SK-N-SH (cell line): ENCODE measurements at regions not wholly inside any gene's neighbourhood (a gene's known extent, or its start where the extent isn't known, plus 50 kb on each side); places are given as distances from the start of the nearest gene placed in this dataset.

Source experiments
- ELF1 ChIP-seq: IDR thresholded peaks from 2 replicates; pipeline ENCODE4 v1.4.0; 2012
- EP300 ChIP-seq, 2 experiments: IDR thresholded peaks; 2 replicates each; pipeline versions ENCODE4 v1.4.0 to v1.6.1; 2012; ENCODE audit warnings: borderline replicate concordance in 1 of 2, low read depth in 1 of 2, low read length in 1 of 2
- FOXM1 ChIP-seq: IDR thresholded peaks from 2 replicates; pipeline ENCODE4 v1.4.0; 2012; ENCODE audit warnings: low read depth, mild to moderate bottlenecking
- GABPA ChIP-seq: IDR thresholded peaks from 2 replicates; pipeline ENCODE4 v1.4.0; 2012; ENCODE audit warnings: low read depth, mild to moderate bottlenecking
- MXI1 ChIP-seq: IDR thresholded peaks from 2 replicates; pipeline ENCODE4 v1.6.1; 2012; ENCODE audit warnings: mild to moderate bottlenecking, low read depth, low read length, improper control_type of control experiment
- NRF1 ChIP-seq: IDR thresholded peaks from 2 replicates; pipeline ENCODE4 v1.6.1; 2012; ENCODE audit warnings: low read depth, mild to moderate bottlenecking, low read length
- POLR2AphosphoS5 ChIP-seq: IDR thresholded peaks from 2 replicates; pipeline ENCODE4 v1.6.1; 2012; ENCODE audit warnings: low read depth, low read length
- RAD21 ChIP-seq: IDR thresholded peaks from 2 replicates; pipeline ENCODE4 v1.6.1; 2012; ENCODE audit warnings: mild to moderate bottlenecking, low read length
- RXRA ChIP-seq: IDR thresholded peaks from 2 replicates; pipeline ENCODE4 v1.4.0; 2012; ENCODE audit warnings: low read depth, mild to moderate bottlenecking, borderline replicate concordance
- TEAD4 ChIP-seq: IDR thresholded peaks from 2 replicates; pipeline ENCODE4 v1.4.0; 2012; ENCODE audit warnings: mild to moderate bottlenecking, borderline replicate concordance; ENCODE audit not compliant: insufficient read depth
- YY1 ChIP-seq: IDR thresholded peaks from 2 replicates; pipeline ENCODE4 v1.4.0; 2012; ENCODE audit warnings: low read depth, mild to moderate bottlenecking
- TF ChIP-seq, protein P1 (sequence below): fragments of 200-600 bp; sonication (generic); IDR thresholded peaks from 2 replicates; pipeline ENCODE4 v1.6.1; 2017; ENCODE audit warnings: antibody characterized with exemption, mild to moderate bottlenecking, moderate library complexity
- TF ChIP-seq, protein P2 (sequence below): IDR thresholded peaks from 2 replicates; pipeline ENCODE4 v1.4.0; 2012; ENCODE audit warnings: low read depth, borderline replicate concordance
- TF ChIP-seq, protein P3 (sequence below): IDR thresholded peaks from 2 replicates; pipeline ENCODE4 v1.6.1; 2012; ENCODE audit warnings: mild to moderate bottlenecking, low read depth, low read length, moderate library complexity

DNA sequence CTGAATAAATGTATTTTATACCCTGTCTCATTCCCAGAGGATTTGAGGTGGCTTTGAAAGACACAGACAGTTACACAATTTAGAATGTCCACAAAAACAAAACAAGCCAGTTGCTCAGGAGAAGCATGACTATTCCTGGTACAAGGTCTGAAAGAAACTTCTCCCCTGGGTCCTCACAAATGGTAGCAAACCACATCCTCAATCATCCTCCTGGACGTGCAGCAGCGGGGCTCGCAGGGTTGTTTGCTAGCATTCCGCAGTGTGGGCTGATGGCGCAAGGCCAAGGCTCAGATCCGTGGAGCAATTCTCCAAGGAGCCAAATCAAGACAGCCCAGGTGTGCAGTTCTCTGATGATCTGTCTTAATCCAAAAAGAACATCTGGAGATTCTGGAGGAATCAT is 210.3 kb downstream of the ACTL7B start:
- TF ChIP-seq, protein P1, sequence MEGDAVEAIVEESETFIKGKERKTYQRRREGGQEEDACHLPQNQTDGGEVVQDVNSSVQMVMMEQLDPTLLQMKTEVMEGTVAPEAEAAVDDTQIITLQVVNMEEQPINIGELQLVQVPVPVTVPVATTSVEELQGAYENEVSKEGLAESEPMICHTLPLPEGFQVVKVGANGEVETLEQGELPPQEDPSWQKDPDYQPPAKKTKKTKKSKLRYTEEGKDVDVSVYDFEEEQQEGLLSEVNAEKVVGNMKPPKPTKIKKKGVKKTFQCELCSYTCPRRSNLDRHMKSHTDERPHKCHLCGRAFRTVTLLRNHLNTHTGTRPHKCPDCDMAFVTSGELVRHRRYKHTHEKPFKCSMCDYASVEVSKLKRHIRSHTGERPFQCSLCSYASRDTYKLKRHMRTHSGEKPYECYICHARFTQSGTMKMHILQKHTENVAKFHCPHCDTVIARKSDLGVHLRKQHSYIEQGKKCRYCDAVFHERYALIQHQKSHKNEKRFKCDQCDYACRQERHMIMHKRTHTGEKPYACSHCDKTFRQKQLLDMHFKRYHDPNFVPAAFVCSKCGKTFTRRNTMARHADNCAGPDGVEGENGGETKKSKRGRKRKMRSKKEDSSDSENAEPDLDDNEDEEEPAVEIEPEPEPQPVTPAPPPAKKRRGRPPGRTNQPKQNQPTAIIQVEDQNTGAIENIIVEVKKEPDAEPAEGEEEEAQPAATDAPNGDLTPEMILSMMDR: no peak
- no peak for TF ChIP-seq POLR2AphosphoS5
- TF ChIP-seq NRF1: no peak
- TF ChIP-seq EP300 (IDR thresholded peaks at IDR 0.05; ENCODE audit: borderline replicate concordance in 1 of 2, low read depth in 1 of 2, low read length in 1 of 2): no peak
- TF ChIP-seq GABPA: no peak
- no peak for TF ChIP-seq RAD21
- no peak for TF ChIP-seq YY1
- TF ChIP-seq, protein P2, sequence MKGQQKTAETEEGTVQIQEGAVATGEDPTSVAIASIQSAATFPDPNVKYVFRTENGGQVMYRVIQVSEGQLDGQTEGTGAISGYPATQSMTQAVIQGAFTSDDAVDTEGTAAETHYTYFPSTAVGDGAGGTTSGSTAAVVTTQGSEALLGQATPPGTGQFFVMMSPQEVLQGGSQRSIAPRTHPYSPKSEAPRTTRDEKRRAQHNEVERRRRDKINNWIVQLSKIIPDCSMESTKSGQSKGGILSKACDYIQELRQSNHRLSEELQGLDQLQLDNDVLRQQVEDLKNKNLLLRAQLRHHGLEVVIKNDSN: no peak
- no peak for TF ChIP-seq MXI1
- TF ChIP-seq RXRA: no peak
- TF ChIP-seq ELF1: no peak
- TF ChIP-seq TEAD4: no peak
- TF ChIP-seq, protein P3, sequence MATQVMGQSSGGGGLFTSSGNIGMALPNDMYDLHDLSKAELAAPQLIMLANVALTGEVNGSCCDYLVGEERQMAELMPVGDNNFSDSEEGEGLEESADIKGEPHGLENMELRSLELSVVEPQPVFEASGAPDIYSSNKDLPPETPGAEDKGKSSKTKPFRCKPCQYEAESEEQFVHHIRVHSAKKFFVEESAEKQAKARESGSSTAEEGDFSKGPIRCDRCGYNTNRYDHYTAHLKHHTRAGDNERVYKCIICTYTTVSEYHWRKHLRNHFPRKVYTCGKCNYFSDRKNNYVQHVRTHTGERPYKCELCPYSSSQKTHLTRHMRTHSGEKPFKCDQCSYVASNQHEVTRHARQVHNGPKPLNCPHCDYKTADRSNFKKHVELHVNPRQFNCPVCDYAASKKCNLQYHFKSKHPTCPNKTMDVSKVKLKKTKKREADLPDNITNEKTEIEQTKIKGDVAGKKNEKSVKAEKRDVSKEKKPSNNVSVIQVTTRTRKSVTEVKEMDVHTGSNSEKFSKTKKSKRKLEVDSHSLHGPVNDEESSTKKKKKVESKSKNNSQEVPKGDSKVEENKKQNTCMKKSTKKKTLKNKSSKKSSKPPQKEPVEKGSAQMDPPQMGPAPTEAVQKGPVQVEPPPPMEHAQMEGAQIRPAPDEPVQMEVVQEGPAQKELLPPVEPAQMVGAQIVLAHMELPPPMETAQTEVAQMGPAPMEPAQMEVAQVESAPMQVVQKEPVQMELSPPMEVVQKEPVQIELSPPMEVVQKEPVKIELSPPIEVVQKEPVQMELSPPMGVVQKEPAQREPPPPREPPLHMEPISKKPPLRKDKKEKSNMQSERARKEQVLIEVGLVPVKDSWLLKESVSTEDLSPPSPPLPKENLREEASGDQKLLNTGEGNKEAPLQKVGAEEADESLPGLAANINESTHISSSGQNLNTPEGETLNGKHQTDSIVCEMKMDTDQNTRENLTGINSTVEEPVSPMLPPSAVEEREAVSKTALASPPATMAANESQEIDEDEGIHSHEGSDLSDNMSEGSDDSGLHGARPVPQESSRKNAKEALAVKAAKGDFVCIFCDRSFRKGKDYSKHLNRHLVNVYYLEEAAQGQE: no peak
- no peak for TF ChIP-seq FOXM1
